ENCODE measurements at regions not wholly inside any gene's neighbourhood (a gene's known extent, or its start where the extent isn't known, plus 50 kb on each side); places are given as distances from the start of the nearest gene placed in this dataset.

GRCh38 chr7:38034062-38034908, 113.8 kb downstream of the EPDR1 start (continued):
- no peak for TF ChIP-seq ZNF584 (CRISPR knock-in tag; IDR thresholded peaks at IDR 0.05; ENCODE audit: low read depth)
- no peak for TF ChIP-seq PATZ1 (CRISPR knock-in tag; IDR thresholded peaks at IDR 0.05; ENCODE audit: borderline replicate concordance)
- no peak for TF ChIP-seq MXI1 (IDR thresholded peaks at IDR 0.05; ENCODE audit: low read depth, low read length)
- no peak for TF ChIP-seq BCLAF1 (IDR thresholded peaks at IDR 0.05; ENCODE audit: borderline replicate concordance in 1 of 2, control insufficient read depth in 1 of 2, low read depth in 2 of 2, low read length in 1 of 2)
- TF ChIP-seq C11orf30 (IDR thresholded peaks at IDR 0.05; ENCODE audit: low read depth), result peak; percentile 84
- TF ChIP-seq ETV5 (CRISPR knock-in tag; IDR thresholded peaks at IDR 0.05; ENCODE audit: low read depth), result no peak
- TF ChIP-seq ATF3 (IDR thresholded peaks at IDR 0.05), result no peak
- TF ChIP-seq ATF3 (CRISPR knock-in tag; conservative IDR thresholded peaks at IDR 0.05), result no peak
- TF ChIP-seq ZBTB12 (CRISPR knock-in tag; IDR thresholded peaks at IDR 0.05), result no peak
- TF ChIP-seq SMAD2 (IDR thresholded peaks at IDR 0.05; ENCODE audit: low read depth, low read length), result no peak
- TF ChIP-seq HNRNPH1 (optimal IDR thresholded peaks at IDR 0.05; ENCODE audit: low read depth, low read length), result no peak
- no peak for TF ChIP-seq TARDBP (IDR thresholded peaks at IDR 0.05)
- TF ChIP-seq EWSR1 (IDR thresholded peaks at IDR 0.05; ENCODE audit: borderline replicate concordance, low read depth, partially characterized antibody), result no peak
- TF ChIP-seq HOXB6 (CRISPR knock-in tag; IDR thresholded peaks at IDR 0.05; ENCODE audit: borderline replicate concordance), result no peak
- no peak for TF ChIP-seq HEY1 (CRISPR knock-in tag; IDR thresholded peaks at IDR 0.05; ENCODE audit: borderline replicate concordance)
- TF ChIP-seq CHAMP1 (IDR thresholded peaks at IDR 0.05), result no peak
